ENCODE measurements at regions not wholly inside any gene's neighbourhood (a gene's known extent, or its start where the extent isn't known, plus 50 kb on each side); places are given as distances from the start of the nearest gene placed in this dataset.

GRCh38 chr5:149435660-149436059 is 56.6 kb upstream of the IL17B start:
- no peak for DNase-seq (ENCODE audit: low spot score)
- TF ChIP-seq CTCF (IDR thresholded peaks at IDR 0.05; ENCODE audit: borderline replicate concordance, control extremely low read depth, extremely low read depth, insufficient read depth, missing control alignments), result no peak
- in situ Hi-C loops (cut with MboI; ENCODE audit: low sequenced_read_pairs, unreplicated experiment), result no loop called here

DNA sequence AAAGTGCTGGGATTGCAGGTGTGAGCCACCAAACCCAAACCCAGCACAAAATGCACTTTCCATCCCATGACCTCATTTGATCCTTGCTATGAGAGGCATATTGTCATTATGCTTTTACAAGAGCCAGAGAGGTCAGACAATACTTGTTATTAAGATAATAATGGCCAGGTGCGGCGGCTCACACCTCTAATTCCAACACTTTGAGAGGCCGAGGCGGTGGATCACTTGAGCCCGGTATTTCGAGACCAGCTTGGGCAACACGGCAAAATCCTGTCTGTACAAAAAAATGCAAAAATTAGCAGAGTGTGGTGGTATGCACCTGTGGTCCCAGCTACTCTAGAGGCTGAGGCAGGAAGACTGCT is 55.9 kb upstream of the IL17B start:
- TF ChIP-seq CTCF (IDR thresholded peaks at IDR 0.05; ENCODE audit: borderline replicate concordance, control extremely low read depth, extremely low read depth, insufficient read depth, missing control alignments), result no peak
- in situ Hi-C loops (cut with MboI; ENCODE audit: low sequenced_read_pairs, unreplicated experiment), result no loop called here
- DNase-seq (ENCODE audit: low spot score), result no peak

DNA sequence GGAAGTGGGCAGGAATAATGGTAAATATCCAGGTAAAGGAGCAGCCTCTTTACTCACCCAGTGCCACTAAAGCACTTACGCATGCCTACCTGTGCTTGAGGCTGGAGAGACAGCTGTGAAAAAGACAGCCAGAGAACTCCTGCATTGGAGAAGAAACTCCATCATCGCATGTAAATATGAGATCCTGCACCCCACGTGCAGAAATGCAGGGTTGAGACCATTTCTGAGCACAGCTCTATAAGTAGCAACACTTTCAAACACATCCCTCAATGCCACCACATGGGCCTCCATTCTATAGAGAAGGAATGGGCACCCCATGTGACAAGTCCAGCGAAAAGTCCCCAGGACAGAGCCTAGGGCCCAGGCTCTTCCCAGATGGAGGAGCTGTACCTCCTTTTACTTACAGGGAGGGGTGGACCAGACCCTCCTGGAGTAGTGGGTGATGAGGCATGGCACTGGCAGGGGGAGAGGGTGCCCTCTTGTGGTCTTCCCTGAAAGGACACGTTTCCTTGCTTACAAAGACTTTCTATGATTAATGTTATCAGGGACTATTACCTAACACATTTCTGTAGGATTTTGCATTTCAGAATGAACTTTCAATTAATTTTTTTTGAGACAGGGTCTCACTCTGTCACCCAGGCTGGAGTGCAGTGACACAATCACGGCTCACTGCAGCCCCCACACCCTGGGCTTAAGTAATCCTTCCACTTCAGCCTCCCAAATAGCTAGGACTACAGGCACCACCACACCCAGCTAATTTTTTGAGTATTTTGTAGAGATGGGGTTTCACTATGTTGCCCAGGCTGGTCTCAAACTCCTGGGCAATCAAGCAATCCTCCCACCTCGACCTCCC is 55.3 kb upstream of the IL17B start:
- in situ Hi-C loops (cut with MboI; ENCODE audit: low sequenced_read_pairs, unreplicated experiment), result no loop called here
- TF ChIP-seq CTCF (IDR thresholded peaks at IDR 0.05; ENCODE audit: borderline replicate concordance, control extremely low read depth, extremely low read depth, insufficient read depth, missing control alignments), result peak; percentile 74
- DNase-seq (ENCODE audit: low spot score), result peak; percentile 78

DNA sequence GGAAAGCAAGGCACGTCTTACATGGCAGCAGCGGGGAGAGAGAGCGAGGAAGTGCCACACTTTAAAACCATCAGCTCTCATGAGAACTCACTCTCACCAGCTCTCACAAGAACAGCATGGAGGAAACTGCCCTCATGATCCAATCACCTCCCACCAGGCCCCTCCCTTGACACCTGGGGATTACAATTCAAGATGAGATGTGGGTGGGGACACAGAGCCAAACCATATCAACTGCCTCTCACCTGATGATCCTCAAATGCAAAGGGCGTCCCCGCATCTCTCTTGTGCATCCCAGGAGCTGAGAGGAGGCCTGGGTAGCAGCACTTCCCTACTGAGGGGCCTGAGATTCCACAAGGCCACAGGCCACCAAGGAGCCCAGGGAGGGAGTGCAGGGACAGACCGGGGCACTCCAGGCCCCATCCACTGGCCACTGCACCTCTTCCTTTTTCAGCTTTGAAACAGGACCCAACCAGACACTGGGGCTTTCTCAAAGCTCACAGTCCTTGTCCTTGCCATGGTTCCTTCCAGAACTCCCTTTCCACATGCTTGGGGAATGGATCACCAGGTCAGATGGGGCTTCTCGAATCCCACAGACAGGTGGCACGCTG is 54.5 kb upstream of the IL17B start:
- no peak for DNase-seq (ENCODE audit: low spot score)
- in situ Hi-C loops (cut with MboI; ENCODE audit: low sequenced_read_pairs, unreplicated experiment), result no loop called here
- TF ChIP-seq CTCF (IDR thresholded peaks at IDR 0.05; ENCODE audit: borderline replicate concordance, control extremely low read depth, extremely low read depth, insufficient read depth, missing control alignments), result no peak

- TF ChIP-seq CTCF (IDR thresholded peaks at IDR 0.05; ENCODE audit: borderline replicate concordance, control extremely low read depth, extremely low read depth, insufficient read depth, missing control alignments), result no peak
- in situ Hi-C loops (cut with MboI; ENCODE audit: low sequenced_read_pairs, unreplicated experiment), result no loop called here
- DNase-seq (ENCODE audit: low spot score), result no peak
Measured at GRCh38 chr5:149432911-149433401, 53.9 kb upstream of the IL17B start.

GRCh38 chr5:149432376-149432775 is 53.3 kb upstream of the IL17B start:
- no peak for TF ChIP-seq CTCF (IDR thresholded peaks at IDR 0.05; ENCODE audit: borderline replicate concordance, control extremely low read depth, extremely low read depth, insufficient read depth, missing control alignments)
- DNase-seq (ENCODE audit: low spot score), result no peak
- in situ Hi-C loops (cut with MboI; ENCODE audit: low sequenced_read_pairs, unreplicated experiment), result no loop called here
